Hematopoietic multipotent progenitor cell treated with erythropoietin and hydrocortisone succinate and interleukin-3 and kit ligand, for 4 days (in vitro differentiated cells): ENCODE measurements at regions not wholly inside any gene's neighbourhood (a gene's known extent, or its start where the extent isn't known, plus 50 kb on each side); places are given as distances from the start of the nearest gene placed in this dataset.

Experiments
- DNase-seq: peaks from one replicate; pipeline ENCODE4 v3.0.0-alpha.2; 2015

DNA sequence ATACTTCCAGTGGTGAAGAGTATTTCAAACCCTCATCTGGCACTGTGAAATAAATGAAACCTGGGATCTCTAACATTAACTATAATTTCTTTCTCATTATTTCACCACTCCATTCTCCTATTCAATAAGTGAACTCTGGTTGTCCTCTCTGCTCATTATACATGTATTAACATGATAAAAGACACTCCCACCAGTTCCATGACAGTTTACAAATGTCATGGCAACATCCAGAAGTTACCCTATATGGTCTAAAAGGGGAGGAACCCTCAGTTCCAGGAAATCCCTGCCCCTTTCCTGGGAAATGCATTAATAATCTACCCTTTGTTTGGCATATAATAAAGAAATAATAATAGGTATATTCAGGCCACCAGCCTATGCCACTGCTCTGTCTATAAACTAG lies 62.7 kb upstream of the BRINP3 start:
- no peak for DNase-seq

- no peak for DNase-seq
Observed at GRCh38 chr1:190551638-190552037, 74.0 kb upstream of the BRINP3 start.

DNA sequence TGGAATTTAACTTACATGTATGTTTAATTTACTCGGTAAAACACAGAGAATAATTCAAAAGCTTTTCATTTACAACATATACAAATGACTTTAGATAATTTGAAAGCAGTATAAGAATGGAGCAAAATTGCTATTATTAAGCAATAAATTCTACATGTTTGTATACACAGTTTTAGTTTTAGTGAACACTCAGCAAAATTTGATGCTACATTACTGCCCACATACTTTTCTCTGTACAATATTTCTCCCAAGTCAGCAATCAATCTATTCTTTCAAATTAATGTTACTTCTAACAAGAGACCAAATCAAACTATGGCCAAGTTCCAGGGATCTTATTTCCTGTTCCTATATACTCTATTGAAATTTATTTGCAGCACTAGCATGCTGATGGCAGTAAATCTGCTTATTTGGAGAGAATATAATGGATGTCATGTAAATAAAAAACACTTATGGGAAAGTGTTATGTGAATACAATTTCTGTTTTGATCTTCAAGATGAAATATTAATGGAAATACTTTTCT lies 82.6 kb upstream of the BRINP3 start:
- DNase-seq: no peak

- DNase-seq: no peak
Observed at GRCh38 chr1:190563230-190563629, 85.6 kb upstream of the BRINP3 start.

GRCh38 chr1:190564117-190564516 lies 86.5 kb upstream of the BRINP3 start:
- DNase-seq: no peak

- no peak for DNase-seq
Observed at GRCh38 chr1:190578017-190578416, 100.4 kb upstream of the BRINP3 start.

GRCh38 chr1:190578526-190578925 lies 100.9 kb upstream of the BRINP3 start:
- DNase-seq: no peak

DNA sequence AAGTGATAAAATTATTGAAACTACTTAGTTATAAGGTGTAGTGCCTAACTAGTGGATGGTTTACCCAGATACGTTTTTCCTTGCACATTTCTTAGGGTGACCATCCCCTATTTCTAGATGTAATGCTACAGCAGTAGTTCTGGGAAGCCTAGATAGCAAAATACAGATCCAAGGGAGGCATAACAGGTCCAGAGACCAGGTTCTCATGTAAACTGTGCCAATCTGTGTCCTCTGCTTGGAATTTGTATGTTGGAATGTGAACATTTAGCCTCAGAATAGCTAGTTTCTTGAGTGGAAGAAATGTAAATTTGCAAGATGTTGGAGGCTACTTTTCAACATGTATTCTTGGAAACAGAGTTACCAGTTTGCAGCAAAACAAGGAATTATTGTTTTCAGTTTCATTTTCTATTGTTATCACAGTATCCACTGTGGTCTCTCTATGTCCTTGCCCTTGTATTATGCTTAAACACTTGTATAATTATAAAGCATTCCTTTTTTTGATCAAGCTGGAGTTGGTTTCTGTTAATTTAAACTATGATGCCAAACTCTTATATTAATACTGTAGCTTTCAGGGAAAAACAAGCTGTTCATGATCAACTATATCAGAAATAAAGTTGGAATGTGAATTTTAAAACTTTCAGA lies 102.0 kb upstream of the BRINP3 start:
- DNase-seq: no peak

DNA sequence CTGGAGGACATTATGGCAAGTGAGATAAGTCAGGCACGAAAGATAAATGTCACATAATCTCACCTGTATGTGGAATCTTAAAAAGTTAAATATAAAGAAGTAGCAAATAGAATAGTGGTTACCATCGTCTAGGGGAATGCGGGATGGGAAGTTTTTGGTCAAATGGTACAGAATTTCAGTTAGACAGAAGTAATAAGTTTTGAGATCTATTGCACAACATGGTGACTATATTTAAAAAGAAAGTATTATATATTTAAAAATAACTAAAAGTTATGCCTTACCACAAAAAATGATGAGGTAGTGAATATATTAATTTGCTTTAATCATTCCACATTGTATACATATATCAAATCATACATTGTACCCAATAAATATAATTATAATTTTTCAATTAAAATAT lies 106.2 kb upstream of the BRINP3 start:
- no peak for DNase-seq

DNA sequence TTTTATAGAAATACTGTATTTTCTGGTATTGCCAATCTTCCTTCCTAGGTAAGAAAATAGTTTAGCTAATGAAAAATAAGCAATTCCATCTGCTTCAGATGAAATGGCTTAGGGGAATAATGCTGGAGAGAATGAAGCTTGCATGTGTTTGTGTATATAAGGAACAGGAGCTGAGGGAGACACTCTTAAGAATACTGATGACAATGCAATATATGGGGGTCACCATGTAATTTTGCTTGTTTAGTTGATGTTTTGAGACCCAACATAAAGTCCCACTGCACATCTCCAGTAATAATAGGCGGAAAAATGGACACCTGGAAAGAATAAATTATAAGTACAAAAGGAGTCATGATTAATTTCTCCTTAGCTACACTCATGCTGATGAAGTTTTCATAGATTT lies 110.8 kb upstream of the BRINP3 start:
- DNase-seq: no peak

GRCh38 chr1:190595438-190595837 lies 117.8 kb upstream of the BRINP3 start:
- DNase-seq: no peak

- no peak for DNase-seq
Observed at GRCh38 chr1:190597294-190597693, 119.6 kb upstream of the BRINP3 start.

DNA sequence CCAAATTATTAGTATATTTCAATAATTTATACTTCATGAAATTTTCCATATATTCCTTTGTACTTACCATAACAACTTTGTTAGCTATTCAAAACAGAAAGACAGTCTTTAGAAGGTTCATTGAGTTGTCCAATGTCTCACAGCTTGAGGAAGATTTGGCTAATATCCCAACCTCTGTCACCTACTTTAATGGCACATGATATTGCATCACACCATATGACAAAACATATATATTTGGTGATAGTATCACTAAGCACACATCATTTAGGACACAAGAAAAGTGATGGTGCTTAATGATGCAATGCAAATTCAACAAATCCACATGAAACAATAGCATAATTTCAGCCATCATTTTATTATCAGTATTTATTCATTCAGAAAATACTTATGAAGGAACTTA lies 122.0 kb upstream of the BRINP3 start:
- no peak for DNase-seq

DNA sequence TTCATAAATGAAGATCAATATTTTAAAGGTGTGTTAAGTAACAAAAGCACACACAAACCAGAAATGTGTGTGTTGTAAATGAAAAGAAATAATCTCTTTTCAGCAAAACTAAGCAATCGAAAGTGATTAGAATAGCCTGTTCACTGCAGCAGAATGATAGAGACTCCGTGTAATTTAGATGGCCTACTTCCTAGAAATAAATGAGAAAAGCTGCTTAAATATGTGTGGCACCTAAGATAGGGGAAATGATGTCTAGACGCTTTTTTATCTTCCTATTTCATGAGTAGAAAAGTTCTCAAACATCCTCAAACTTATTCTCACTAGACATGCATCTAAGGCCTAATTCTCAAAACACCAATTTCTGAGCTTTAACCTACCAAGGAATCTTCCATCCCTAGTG lies 124.7 kb upstream of the BRINP3 start:
- DNase-seq: no peak

GRCh38 chr1:190608282-190608681 lies 130.6 kb upstream of the BRINP3 start:
- no peak for DNase-seq

- no peak for DNase-seq
Observed at GRCh38 chr1:190615818-190616217, 138.2 kb upstream of the BRINP3 start.

DNA sequence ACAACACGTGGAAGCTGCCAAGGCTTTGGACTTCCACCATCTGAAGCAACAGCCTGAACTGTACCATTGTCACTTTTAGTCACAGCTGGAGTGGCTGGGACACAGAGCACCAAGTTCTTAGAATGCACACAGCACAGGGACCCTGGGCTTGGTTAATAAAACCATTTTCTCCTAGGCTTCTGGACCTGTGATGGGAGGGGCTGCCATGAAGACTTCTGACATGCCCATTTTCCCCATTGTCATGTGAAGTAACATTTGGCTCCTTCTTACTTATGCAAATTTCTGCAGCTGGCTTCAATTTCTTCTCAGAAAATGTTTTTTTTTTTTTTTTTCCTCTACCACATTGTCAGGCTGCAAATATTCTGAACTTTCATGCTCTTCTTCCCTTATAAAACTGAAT lies 138.6 kb upstream of the BRINP3 start:
- no peak for DNase-seq

DNA sequence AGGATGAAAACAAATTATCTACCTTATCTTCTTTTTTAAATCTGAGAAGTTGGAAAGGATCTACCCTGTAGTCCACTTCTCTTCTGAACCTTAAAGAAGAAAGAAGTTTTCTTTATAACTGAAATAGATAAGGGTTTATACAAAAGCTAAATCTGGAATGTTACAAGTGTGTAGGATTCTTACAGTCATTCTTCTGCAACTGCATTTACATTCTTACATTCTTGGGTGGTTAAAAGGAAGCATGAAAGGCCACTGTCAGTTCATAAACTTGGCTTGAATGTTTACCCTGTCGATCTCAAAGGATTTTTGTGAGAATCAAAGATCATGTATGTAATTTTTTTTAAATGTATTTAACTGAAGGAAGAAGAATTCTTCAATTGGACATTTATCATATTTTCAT lies 142.1 kb upstream of the BRINP3 start:
- no peak for DNase-seq

DNA sequence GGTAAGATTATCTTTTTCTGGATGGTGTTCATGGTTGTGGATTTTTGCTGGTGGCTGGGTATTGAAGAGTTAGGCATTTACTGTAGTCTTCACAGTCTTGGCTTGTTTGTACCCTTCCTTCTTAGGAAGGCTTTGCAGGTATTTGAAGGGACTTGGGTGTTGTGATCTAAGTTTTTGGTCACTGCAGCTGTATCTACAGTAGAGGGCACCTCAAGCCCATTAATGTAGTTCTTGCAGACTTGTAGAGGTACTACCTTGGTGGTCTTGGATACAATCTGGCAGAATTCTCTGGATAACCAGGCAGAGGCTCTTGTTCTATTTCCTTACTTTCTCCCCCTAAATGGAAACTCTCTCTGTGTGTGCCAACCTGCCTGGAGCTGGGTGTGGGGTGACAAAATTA lies 155.8 kb upstream of the BRINP3 start:
- DNase-seq: no peak

DNA sequence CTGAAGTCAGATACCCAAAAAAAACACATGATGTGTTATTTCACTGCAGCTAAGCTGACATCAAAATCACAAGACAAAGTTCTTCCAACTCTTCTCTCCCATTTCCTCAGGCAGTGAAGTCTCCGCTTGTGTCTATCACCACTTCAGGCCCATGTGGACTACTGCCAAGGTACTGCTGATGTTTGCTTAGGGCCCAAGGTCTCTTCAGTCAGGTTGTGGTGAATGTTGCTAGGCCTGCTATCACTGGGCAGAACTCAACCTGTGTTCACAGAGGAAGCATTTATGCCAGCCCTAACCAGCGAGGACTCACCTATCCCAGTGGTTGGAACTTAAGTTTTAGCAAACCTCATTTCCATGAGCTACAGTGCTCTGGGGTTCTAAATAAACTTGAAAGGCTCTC lies 156.5 kb upstream of the BRINP3 start:
- DNase-seq: no peak

DNA sequence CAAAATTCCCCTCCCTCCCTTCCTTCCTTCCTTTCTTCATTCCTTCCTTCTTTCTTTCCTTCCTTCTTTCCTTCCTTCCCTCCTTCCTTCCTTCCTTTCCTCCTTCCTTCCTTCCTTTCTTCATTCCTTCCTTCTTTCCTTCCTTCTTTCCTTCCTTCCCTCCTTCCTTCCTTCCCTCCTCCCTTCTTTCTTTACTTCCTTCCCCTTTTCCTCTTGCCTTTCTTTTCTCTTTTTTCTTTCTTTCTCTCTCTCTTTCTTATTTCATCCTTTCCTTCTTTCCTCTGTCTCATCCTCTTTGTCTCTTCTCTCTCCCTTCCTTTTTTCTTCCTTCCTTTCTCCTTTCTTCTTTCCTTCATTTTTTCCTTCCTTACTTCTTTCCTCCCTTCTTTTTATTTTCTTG lies 171.9 kb upstream of the BRINP3 start:
- DNase-seq: no peak

DNA sequence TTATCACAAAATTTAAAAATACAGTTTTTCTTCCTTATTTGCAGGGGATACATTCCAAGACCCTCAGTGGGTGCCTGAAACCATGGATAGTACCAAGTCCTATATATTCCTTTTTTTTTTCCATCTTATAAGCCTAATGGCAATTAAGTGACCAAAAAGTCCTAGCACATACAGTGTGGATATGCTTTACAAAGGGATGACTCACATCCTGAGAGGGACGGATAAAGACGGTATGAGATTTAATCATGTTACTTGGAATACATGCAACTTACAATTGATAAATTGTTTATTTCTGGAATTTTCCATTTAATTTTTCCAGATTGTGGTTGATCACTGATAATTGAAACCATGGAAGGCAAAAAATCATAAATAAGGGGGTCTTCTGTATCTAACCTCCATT lies 181.2 kb upstream of the BRINP3 start:
- DNase-seq: no peak

DNA sequence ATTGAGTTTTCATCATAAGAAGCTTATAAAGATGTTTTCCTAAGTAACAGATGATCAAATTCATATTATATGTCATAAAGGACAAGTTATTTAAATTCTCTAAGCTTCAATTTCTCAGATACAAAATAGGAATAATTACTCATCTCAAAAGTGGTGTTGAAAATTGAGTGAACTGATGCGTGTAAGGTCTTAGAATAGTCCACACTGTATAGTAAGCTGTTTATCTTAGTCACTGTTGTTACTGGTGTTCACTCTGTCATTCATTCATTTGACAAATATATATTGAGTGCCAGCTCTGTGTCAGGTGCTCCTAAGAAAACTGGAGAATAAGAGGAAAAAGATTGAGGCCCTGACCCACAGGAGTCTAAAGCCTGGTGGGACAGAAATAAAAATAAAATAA lies 186.3 kb upstream of the BRINP3 start:
- DNase-seq: no peak

DNA sequence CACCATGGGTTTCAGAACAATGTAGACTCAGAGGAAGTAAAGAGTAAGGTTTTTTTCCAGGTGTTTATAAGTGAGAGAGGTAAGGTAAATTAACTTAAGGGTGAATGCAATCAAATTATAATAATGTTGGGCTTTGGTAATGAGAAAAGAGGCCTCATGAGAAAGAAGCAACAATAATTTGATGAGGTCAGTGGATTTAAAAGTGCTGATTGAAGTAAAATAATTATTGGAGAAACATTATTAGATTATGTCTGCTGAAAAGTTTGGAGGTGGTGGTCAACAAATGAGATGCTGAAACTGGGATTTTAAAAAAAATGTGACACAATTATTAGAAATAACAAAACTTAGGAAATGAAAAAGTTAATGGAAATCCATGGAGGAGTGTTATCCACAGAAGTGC lies 187.4 kb upstream of the BRINP3 start:
- DNase-seq: no peak

DNA sequence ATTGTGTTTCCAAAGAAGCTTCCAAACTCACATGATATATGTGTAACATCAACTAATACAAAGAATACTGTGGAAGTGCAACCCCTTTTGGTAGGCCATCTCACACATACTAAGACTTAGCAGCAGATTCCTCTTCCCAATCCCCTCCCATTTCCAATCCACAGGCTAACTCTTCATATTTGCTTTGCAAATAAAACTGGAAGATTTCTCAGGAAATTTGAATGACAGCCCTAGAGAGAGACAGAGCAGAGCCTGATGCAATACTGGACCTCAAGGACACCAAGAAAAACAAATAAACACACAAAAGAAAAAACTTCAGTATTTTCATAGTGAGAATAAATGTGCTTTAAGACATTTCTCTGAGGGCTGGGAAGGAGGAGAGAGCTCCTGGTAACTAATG lies 190.2 kb upstream of the BRINP3 start:
- no peak for DNase-seq

- DNase-seq: no peak
Observed at GRCh38 chr1:190679044-190679443, 201.4 kb upstream of the BRINP3 start.
